NCI-H82 treated with DMSO at 0.1 percent for 48 hours (cell line): ENCODE measurements at regions not wholly inside any gene's neighbourhood (a gene's known extent, or its start where the extent isn't known, plus 50 kb on each side); places are given as distances from the start of the nearest gene placed in this dataset.
"Not testable (repeated sequence)": the region's sequence is repeated elsewhere in the genome, so short reads cannot be mapped to it uniquely, and the experiment has no call there.

Experiments
- DNase-seq: peaks from one replicate; lab custom pipeline; 2025; ENCODE audit not compliant: unreplicated experiment; lab: John Stamatoyannopoulos, UW

GRCh38 chr14:26655128-26655527 is 57.3 kb upstream of the NOVA1 start:
- DNase-seq: no peak

GRCh38 chr14:26663506-26663905 is 65.7 kb upstream of the NOVA1 start:
- no peak for DNase-seq

GRCh38 chr14:26678732-26679420 is 81.0 kb upstream of the NOVA1 start:
- DNase-seq: not testable (repeated sequence)

- DNase-seq: no peak
These were observed 87.6 kb upstream of the NOVA1 start for GRCh38 chr14:26685401-26685800.

GRCh38 chr14:26687301-26687837 is 89.5 kb upstream of the NOVA1 start:
- DNase-seq: no peak

GRCh38 chr14:26694521-26694920 is 96.7 kb upstream of the NOVA1 start:
- DNase-seq: no peak

- DNase-seq: no peak
These were observed 104.9 kb upstream of the NOVA1 start for GRCh38 chr14:26702721-26703230.

GRCh38 chr14:26703686-26704366 is 106.0 kb upstream of the NOVA1 start:
- no peak for DNase-seq

- no peak for DNase-seq
These were observed 109.4 kb upstream of the NOVA1 start for GRCh38 chr14:26707234-26707633.

GRCh38 chr14:26709019-26709418 is 111.2 kb upstream of the NOVA1 start:
- DNase-seq: no peak

GRCh38 chr14:26719514-26719913 is 121.7 kb upstream of the NOVA1 start:
- DNase-seq: no peak

GRCh38 chr14:26722258-26722657 is 124.4 kb upstream of the NOVA1 start:
- no peak for DNase-seq

GRCh38 chr14:26729851-26730250 is 132.0 kb upstream of the NOVA1 start:
- DNase-seq: no peak

- DNase-seq: no peak
These were observed 133.2 kb upstream of the NOVA1 start for GRCh38 chr14:26730929-26731618.

GRCh38 chr14:26735811-26736210 is 138.0 kb upstream of the NOVA1 start:
- no peak for DNase-seq

GRCh38 chr14:26738571-26738970 is 140.7 kb upstream of the NOVA1 start:
- DNase-seq: no peak

- no peak for DNase-seq
These were observed 143.9 kb upstream of the NOVA1 start for GRCh38 chr14:26741711-26742212.

GRCh38 chr14:26743284-26743683 is 145.5 kb upstream of the NOVA1 start:
- DNase-seq: no peak

GRCh38 chr14:26744903-26745302 is 147.1 kb upstream of the NOVA1 start:
- no peak for DNase-seq

GRCh38 chr14:26761532-26761931 is 163.7 kb upstream of the NOVA1 start:
- DNase-seq: no peak

GRCh38 chr14:26765301-26765700 is 167.5 kb upstream of the NOVA1 start:
- no peak for DNase-seq
